ENCODE measurements at regions not wholly inside any gene's neighbourhood (a gene's known extent, or its start where the extent isn't known, plus 50 kb on each side); places are given as distances from the start of the nearest gene placed in this dataset.
A peak's percentile ranks its signal among the peaks of the same experiment; 100 is the strongest.

- H3K4me1 ChIP-seq, result no peaks in the 10 kb centered on the region
- H3K4me3 ChIP-seq, result no peak overlapping the region
- no peak for DNase-seq
- H3K27ac ChIP-seq, result no peak overlapping the region
- TF ChIP-seq EP300 (IDR thresholded peaks at IDR 0.05), result no peak
- TF ChIP-seq, protein P1, sequence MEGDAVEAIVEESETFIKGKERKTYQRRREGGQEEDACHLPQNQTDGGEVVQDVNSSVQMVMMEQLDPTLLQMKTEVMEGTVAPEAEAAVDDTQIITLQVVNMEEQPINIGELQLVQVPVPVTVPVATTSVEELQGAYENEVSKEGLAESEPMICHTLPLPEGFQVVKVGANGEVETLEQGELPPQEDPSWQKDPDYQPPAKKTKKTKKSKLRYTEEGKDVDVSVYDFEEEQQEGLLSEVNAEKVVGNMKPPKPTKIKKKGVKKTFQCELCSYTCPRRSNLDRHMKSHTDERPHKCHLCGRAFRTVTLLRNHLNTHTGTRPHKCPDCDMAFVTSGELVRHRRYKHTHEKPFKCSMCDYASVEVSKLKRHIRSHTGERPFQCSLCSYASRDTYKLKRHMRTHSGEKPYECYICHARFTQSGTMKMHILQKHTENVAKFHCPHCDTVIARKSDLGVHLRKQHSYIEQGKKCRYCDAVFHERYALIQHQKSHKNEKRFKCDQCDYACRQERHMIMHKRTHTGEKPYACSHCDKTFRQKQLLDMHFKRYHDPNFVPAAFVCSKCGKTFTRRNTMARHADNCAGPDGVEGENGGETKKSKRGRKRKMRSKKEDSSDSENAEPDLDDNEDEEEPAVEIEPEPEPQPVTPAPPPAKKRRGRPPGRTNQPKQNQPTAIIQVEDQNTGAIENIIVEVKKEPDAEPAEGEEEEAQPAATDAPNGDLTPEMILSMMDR (IDR thresholded peaks at IDR 0.05), result no peak
- TF ChIP-seq POLR2AphosphoS5 (IDR thresholded peaks at IDR 0.05), result no peak
- H3K36me3 ChIP-seq, result no peaks in the 10 kb centered on the region
- ATAC-seq (ENCODE audit: low FRiP score in 2 of 2), result no peak
- no peaks in the 10 kb centered on the region for H3K9me3 ChIP-seq
- no peaks in the 10 kb centered on the region for H3K27me3 ChIP-seq
These were observed 197.5 kb downstream of the TUSC1 start for GRCh38 chr9:25480696-25481095.

GRCh38 chr9:25472681-25473080 lies 205.6 kb downstream of the TUSC1 start:
- H3K9me3 ChIP-seq, result peaks cover 0 to 11% (median 0%) of the 10 kb centered on the region in 4 donors
- ATAC-seq (ENCODE audit: low FRiP score in 2 of 2), result no peak
- no peak for DNase-seq

DNA sequence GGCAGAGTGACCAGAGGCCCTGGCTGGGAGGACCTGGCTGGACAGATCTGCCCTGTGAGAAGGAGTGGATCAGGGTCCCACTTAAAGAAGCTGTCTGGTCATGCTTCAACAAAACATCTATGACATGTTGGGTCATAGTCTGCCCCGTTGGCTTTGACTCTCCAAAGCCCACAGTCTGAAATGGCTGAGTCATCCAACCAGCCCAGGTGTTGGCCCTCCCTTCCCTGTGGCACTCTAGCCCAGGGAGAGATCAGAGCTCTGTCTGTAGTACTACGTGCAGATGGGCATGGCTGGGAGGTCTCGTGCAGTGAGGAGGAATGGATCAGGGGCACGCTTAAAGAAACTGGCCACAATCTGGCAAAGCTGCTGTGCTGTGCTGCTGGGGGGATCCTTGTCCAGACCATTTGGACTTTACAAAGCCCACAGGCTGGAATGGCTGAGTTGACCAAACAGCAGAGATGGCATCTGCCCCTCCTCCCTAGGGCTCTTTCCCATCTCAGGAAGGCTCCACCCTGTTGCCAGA lies 206.1 kb downstream of the TUSC1 start:
- H3K36me3 ChIP-seq, result no peaks in the 10 kb centered on the region
- no peak overlapping the region for H3K4me3 ChIP-seq
- DNase-seq (no peak), ATAC-seq (ENCODE audit: low FRiP score in 2 of 2) (peak in 1 of 2 donors; percentile 59)
- TF ChIP-seq POLR2AphosphoS5 (IDR thresholded peaks at IDR 0.05) (no peak), POLR2A (IDR thresholded peaks at IDR 0.05) (no peak), EP300 (IDR thresholded peaks at IDR 0.05) (no peak)
- TF ChIP-seq, protein P1 (IDR thresholded peaks at IDR 0.05), result no peak
- no peaks in the 10 kb centered on the region for H3K4me1 ChIP-seq
- H3K27me3 ChIP-seq, result no peaks in the 10 kb centered on the region
- peaks cover 0 to 11% (median 0%) of the 10 kb centered on the region in 4 donors for H3K9me3 ChIP-seq
- WGBS, 2 donors, result 88 to 89% methylated on average over 1 to 4 of the region's 4 CpGs
- H3K27ac ChIP-seq, result no peak overlapping the region

More at GRCh38 chr9:25472681-25473080, 205.6 kb downstream of the TUSC1 start:
- WGBS, 2 donors, result 66% methylated on average over 2 of the region's 2 CpGs; no CpG with 5 or more reads in 1 of the 2 donors
- no peaks in the 10 kb centered on the region for H3K4me1 ChIP-seq
- H3K4me3 ChIP-seq, result no peak overlapping the region
- no peak overlapping the region for H3K27ac ChIP-seq
- H3K36me3 ChIP-seq, result no peaks in the 10 kb centered on the region
- no peaks in the 10 kb centered on the region for H3K27me3 ChIP-seq
- TF ChIP-seq POLR2A (IDR thresholded peaks at IDR 0.05) (no peak), POLR2AphosphoS5 (IDR thresholded peaks at IDR 0.05) (no peak), EP300 (IDR thresholded peaks at IDR 0.05) (no peak)
- TF ChIP-seq, protein P1 (IDR thresholded peaks at IDR 0.05), result no peak

DNA sequence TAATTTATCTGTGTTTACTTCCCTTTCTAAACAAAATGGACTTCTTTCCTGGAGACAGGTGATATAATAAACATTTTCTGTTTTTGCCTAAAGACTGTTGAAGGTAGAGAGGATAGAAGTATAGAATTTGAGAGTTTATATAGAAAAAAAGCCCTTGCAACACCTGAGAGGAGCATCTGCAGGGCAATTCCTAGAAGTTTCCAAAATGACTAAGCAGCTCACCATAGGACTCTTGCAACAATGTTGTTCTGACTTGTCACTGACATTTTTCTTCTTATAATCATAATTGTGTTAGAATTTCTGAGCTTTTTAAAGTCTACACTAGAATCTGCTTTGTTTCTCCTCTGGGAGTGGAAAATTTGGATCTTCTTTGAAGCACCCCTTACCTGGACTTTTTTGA lies 216.8 kb downstream of the TUSC1 start:
- ATAC-seq (ENCODE audit: low FRiP score in 2 of 2) (no peak), DNase-seq (no peak)
- no peak overlapping the region for H3K27ac ChIP-seq
- no peaks in the 10 kb centered on the region for H3K27me3 ChIP-seq
- TF ChIP-seq POLR2AphosphoS5 (IDR thresholded peaks at IDR 0.05), result no peak
- no peak for TF ChIP-seq POLR2A (IDR thresholded peaks at IDR 0.05)
- TF ChIP-seq, protein P1 (IDR thresholded peaks at IDR 0.05), result no peak
- no peak for TF ChIP-seq EP300 (IDR thresholded peaks at IDR 0.05)
- H3K4me3 ChIP-seq, result no peak overlapping the region
- no peaks in the 10 kb centered on the region for H3K4me1 ChIP-seq
- no peaks in the 10 kb centered on the region for H3K9me3 ChIP-seq
- no peaks in the 10 kb centered on the region for H3K36me3 ChIP-seq

DNA sequence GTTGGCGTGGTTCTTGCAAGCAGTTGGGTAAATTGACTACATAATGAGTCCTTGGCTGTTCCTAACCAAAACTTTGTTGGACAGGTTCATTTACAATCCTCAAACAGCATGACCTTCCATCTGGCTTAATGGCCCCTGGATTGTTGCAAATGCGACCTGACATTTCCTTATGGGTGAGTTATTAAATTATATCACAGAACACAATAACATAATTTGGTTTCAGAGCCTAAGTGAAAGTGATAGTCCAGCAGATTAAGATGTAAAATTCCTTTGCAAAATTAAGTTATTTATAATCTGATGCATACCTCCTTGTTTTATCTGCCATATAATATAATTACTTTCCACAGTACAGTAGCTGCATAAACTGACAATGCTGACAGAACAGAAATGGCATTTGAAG lies 224.4 kb downstream of the TUSC1 start:
- H3K27ac ChIP-seq, result no peak overlapping the region
- no peaks in the 10 kb centered on the region for H3K27me3 ChIP-seq
- WGBS, 2 donors, result 78 to 82% methylated on average over 2 of the region's 2 CpGs
- no peaks in the 10 kb centered on the region for H3K9me3 ChIP-seq
- DNase-seq (no peak), ATAC-seq (ENCODE audit: low FRiP score in 2 of 2) (no peak)
- H3K4me3 ChIP-seq, result no peak overlapping the region
- H3K4me1 ChIP-seq, result no peaks in the 10 kb centered on the region
- no peak for TF ChIP-seq POLR2A (IDR thresholded peaks at IDR 0.05)
- no peaks in the 10 kb centered on the region for H3K36me3 ChIP-seq
